ENCODE measurements at regions not wholly inside any gene's neighbourhood (a gene's known extent, or its start where the extent isn't known, plus 50 kb on each side); places are given as distances from the start of the nearest gene placed in this dataset.
A peak's percentile ranks its signal among the peaks of the same experiment; 100 is the strongest.

- ATAC-seq, result no peak
- TF ChIP-seq CSRNP3 (CRISPR knock-in tag; IDR thresholded peaks at IDR 0.05) (no peak), RARB (CRISPR knock-in tag; IDR thresholded peaks at IDR 0.05) (no peak), ZNF565 (CRISPR knock-in tag; conservative IDR thresholded peaks at IDR 0.05; ENCODE audit: low read depth) (no peak), ARNTL (CRISPR knock-in tag; IDR thresholded peaks at IDR 0.05; ENCODE audit: borderline replicate concordance, low read depth) (no peak), CSDC2 (CRISPR knock-in tag; IDR thresholded peaks at IDR 0.05) (no peak), ISL1 (CRISPR knock-in tag; IDR thresholded peaks at IDR 0.05) (no peak), ZC3H10 (CRISPR knock-in tag; IDR thresholded peaks at IDR 0.05) (no peak), OSR1 (CRISPR knock-in tag; IDR thresholded peaks at IDR 0.05) (no peak), TSHZ2 (CRISPR knock-in tag; IDR thresholded peaks at IDR 0.05) (no peak), GLIS3 (CRISPR knock-in tag; IDR thresholded peaks at IDR 0.05) (no peak)
- TF ChIP-seq, protein P1, sequence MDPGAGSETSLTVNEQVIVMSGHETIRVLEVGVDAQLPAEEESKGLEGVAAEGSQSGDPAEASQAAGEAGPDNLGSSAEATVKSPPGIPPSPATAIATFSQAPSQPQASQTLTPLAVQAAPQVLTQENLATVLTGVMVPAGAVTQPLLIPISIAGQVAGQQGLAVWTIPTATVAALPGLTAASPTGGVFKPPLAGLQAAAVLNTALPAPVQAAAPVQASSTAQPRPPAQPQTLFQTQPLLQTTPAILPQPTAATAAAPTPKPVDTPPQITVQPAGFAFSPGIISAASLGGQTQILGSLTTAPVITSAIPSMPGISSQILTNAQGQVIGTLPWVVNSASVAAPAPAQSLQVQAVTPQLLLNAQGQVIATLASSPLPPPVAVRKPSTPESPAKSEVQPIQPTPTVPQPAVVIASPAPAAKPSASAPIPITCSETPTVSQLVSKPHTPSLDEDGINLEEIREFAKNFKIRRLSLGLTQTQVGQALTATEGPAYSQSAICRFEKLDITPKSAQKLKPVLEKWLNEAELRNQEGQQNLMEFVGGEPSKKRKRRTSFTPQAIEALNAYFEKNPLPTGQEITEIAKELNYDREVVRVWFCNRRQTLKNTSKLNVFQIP (CRISPR knock-in tag; IDR thresholded peaks at IDR 0.05; ENCODE audit: borderline replicate concordance, low read depth), result no peak
- TF ChIP-seq, protein P2, sequence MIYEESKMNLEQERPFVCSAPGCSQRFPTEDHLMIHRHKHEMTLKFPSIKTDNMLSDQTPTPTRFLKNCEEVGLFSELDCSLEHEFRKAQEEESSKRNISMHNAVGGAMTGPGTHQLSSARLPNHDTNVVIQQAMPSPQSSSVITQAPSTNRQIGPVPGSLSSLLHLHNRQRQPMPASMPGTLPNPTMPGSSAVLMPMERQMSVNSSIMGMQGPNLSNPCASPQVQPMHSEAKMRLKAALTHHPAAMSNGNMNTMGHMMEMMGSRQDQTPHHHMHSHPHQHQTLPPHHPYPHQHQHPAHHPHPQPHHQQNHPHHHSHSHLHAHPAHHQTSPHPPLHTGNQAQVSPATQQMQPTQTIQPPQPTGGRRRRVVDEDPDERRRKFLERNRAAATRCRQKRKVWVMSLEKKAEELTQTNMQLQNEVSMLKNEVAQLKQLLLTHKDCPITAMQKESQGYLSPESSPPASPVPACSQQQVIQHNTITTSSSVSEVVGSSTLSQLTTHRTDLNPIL (CRISPR knock-in tag; IDR thresholded peaks at IDR 0.05; ENCODE audit: low read depth), result no peak
Measured at GRCh38 chr3:106624154-106624553, 753.1 kb upstream of the CCDC54 start.

GRCh38 chr3:106628407-106628806 is 748.8 kb upstream of the CCDC54 start:
- ATAC-seq, result peak; percentile 68

More at GRCh38 chr3:106628407-106628806, 748.8 kb upstream of the CCDC54 start:
- TF ChIP-seq BACH2 (CRISPR knock-in tag; IDR thresholded peaks at IDR 0.05; ENCODE audit: borderline replicate concordance), result no peak
- TF ChIP-seq, protein P2 (CRISPR knock-in tag; IDR thresholded peaks at IDR 0.05; ENCODE audit: low read depth), result no peak
- TF ChIP-seq, protein P1 (CRISPR knock-in tag; IDR thresholded peaks at IDR 0.05; ENCODE audit: borderline replicate concordance, low read depth), result no peak
- no peak for TF ChIP-seq TSHZ2 (CRISPR knock-in tag; IDR thresholded peaks at IDR 0.05)
- TF ChIP-seq ZNF70 (CRISPR knock-in tag; IDR thresholded peaks at IDR 0.05), result no peak
- TF ChIP-seq PATZ1 (CRISPR knock-in tag; IDR thresholded peaks at IDR 0.05; ENCODE audit: borderline replicate concordance), result no peak
- TF ChIP-seq RARB (CRISPR knock-in tag; IDR thresholded peaks at IDR 0.05), result no peak
- no peak for TF ChIP-seq ARNTL (CRISPR knock-in tag; IDR thresholded peaks at IDR 0.05; ENCODE audit: borderline replicate concordance, low read depth)
- TF ChIP-seq ZNF565 (CRISPR knock-in tag; conservative IDR thresholded peaks at IDR 0.05; ENCODE audit: low read depth), result no peak
- no peak for TF ChIP-seq ZNF8 (CRISPR knock-in tag; IDR thresholded peaks at IDR 0.05)
- TF ChIP-seq OSR1 (CRISPR knock-in tag; IDR thresholded peaks at IDR 0.05), result no peak

Measured in SK-N-SH treated with all-trans-retinoic acid at 6 μM for 48 hours (cell line).